AG04450 (cell line): ENCODE measurements at regions not wholly inside any gene's neighbourhood (a gene's known extent, or its start where the extent isn't known, plus 50 kb on each side); places are given as distances from the start of the nearest gene placed in this dataset.

ENCODE experiments used
- CTCF ChIA-PET: fragments of 300-600, 350-600 bp; formaldehyde crosslinking; extraction: SDS; loops from one replicate; lab custom pipeline; 2022; ENCODE audit warnings: antibody characterized with exemption, inconsistent platforms; lab: Charles Lee
- POLR2A ChIA-PET: fragments of 350-600 bp; formaldehyde crosslinking; extraction: SDS; loops from one replicate; lab custom pipeline; 2021; ENCODE audit warnings: antibody characterized with exemption, inconsistent platforms; lab: Yijun Ruan, JAX
- DNase-seq: peaks from one replicate; pipeline ENCODE4 v3.0.0-alpha.2; 2011; ENCODE audit warnings: low read depth, low spot score
- H3K27ac ChIP-seq: one replicate; pipeline ENCODE4 v1.5.1; 2012; ENCODE audit warnings: low read depth, low read length, control low read depth
- H3K27me3 ChIP-seq: one replicate; pipeline ENCODE4 v1.6.0; 2012; ENCODE audit warnings: low read length; ENCODE audit not compliant: control insufficient read depth, insufficient read depth
- H3K4me3 ChIP-seq: 2 replicates; pipeline ENCODE4 v1.5.1; 2011; ENCODE audit warnings: mild to moderate bottlenecking, low read depth, low read length, control low read depth
- H3K9me3 ChIP-seq: 2 replicates; pipeline ENCODE4 v1.5.1; 2012; ENCODE audit warnings: low read length; ENCODE audit not compliant: control insufficient read depth, insufficient read depth
- TF ChIP-seq, protein P1 (sequence below): IDR thresholded peaks from 2 replicates; pipeline ENCODE4 v1.5.1; 2011; ENCODE audit warnings: low read depth, low read length, control low read depth, inconsistent platforms

GRCh38 chr3:22231061-22231460 lies 480.1 kb upstream of the ZNF385D start:
- Histone ChIP-seq H3K4me3 (no peak overlapping the region), H3K27me3 (no peaks in the 10 kb centered on the region), H3K9me3 (no peaks in the 10 kb centered on the region), H3K27ac (no peak overlapping the region)
- CTCF ChIA-PET: no interaction called here
- no peak for DNase-seq
- TF ChIP-seq, protein P1, sequence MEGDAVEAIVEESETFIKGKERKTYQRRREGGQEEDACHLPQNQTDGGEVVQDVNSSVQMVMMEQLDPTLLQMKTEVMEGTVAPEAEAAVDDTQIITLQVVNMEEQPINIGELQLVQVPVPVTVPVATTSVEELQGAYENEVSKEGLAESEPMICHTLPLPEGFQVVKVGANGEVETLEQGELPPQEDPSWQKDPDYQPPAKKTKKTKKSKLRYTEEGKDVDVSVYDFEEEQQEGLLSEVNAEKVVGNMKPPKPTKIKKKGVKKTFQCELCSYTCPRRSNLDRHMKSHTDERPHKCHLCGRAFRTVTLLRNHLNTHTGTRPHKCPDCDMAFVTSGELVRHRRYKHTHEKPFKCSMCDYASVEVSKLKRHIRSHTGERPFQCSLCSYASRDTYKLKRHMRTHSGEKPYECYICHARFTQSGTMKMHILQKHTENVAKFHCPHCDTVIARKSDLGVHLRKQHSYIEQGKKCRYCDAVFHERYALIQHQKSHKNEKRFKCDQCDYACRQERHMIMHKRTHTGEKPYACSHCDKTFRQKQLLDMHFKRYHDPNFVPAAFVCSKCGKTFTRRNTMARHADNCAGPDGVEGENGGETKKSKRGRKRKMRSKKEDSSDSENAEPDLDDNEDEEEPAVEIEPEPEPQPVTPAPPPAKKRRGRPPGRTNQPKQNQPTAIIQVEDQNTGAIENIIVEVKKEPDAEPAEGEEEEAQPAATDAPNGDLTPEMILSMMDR: no peak
- POLR2A ChIA-PET: no interaction called here

GRCh38 chr3:22236490-22237270 lies 485.7 kb upstream of the ZNF385D start:
- H3K4me3 ChIP-seq: no peak overlapping the region
- no peaks in the 10 kb centered on the region for H3K9me3 ChIP-seq
- peaks cover 3% of the 10 kb centered on the region for H3K27me3 ChIP-seq
- CTCF ChIA-PET: no interaction called here
- TF ChIP-seq, protein P1: no peak
- POLR2A ChIA-PET: no interaction called here
- no peak overlapping the region for H3K27ac ChIP-seq
- no peak for DNase-seq

- H3K27ac ChIP-seq: no peak overlapping the region
- ChIA-PET CTCF (no interaction called here), POLR2A (no interaction called here)
- no peak for DNase-seq
- TF ChIP-seq, protein P1: no peak
- no peaks in the 10 kb centered on the region for H3K9me3 ChIP-seq
- no peak overlapping the region for H3K4me3 ChIP-seq
- H3K27me3 ChIP-seq: peaks cover 3% of the 10 kb centered on the region
These were observed 488.0 kb upstream of the ZNF385D start for GRCh38 chr3:22239011-22239410.

- POLR2A ChIA-PET: no interaction called here
- H3K27me3 ChIP-seq: peaks cover 3% of the 10 kb centered on the region
- H3K9me3 ChIP-seq: no peaks in the 10 kb centered on the region
- H3K27ac ChIP-seq: no peak overlapping the region
- TF ChIP-seq, protein P1: no peak
- CTCF ChIA-PET: no interaction called here
- no peak overlapping the region for H3K4me3 ChIP-seq
- DNase-seq: no peak
These were observed 490.1 kb upstream of the ZNF385D start for GRCh38 chr3:22241110-22241509.

GRCh38 chr3:22244761-22245521 lies 493.9 kb upstream of the ZNF385D start:
- DNase-seq: no peak
- Histone ChIP-seq H3K4me3 (no peak overlapping the region), H3K27me3 (peaks cover 3% of the 10 kb centered on the region), H3K27ac (no peak overlapping the region), H3K9me3 (no peaks in the 10 kb centered on the region)
- TF ChIP-seq, protein P1: no peak
- ChIA-PET CTCF (no interaction called here), POLR2A (no interaction called here)
